ENCODE measurements at regions not wholly inside any gene's neighbourhood (a gene's known extent, or its start where the extent isn't known, plus 50 kb on each side); places are given as distances from the start of the nearest gene placed in this dataset.
"Not testable (repeated sequence)": the region's sequence is repeated elsewhere in the genome, so short reads cannot be mapped to it uniquely, and the experiment has no call there.

DNA sequence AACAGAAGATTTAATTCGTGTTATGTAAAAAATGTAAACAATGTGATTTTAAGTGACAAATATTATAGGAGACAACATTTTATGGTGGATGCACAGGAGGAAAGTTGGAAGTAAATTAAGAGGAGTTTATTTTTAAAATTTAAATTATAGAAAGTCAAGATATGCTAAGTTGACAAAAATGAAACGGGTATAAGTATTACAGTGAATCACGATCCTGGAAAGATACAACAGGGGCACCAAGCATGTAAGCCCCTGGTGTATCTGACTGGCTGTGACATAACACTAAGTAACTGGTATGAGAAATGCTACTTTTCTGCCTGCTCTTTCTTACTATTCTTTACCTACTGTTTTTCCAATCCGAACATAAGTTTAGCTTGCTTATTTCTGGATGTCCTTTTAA is 419.8 kb upstream of the CHD1 start:
- Histone ChIP-seq H3K79me2 (ENCODE audit: insufficient read depth, low read length) (no peaks in the 10 kb centered on the region), H3K4me2 (ENCODE audit: insufficient read depth, low read length) (no peak overlapping the region), H3K9me3 (ENCODE audit: low read depth, low read length) (peaks cover 3% of the 10 kb centered on the region), H3K36me3 (ENCODE audit: insufficient read depth, low read length) (no peaks in the 10 kb centered on the region), H2AFZ (ENCODE audit: low read length) (no peak overlapping the region), H3K27me3 (ENCODE audit: insufficient read depth, low read length) (no peaks in the 10 kb centered on the region), H3K4me1 (ENCODE audit: insufficient read depth, low read length) (no peaks in the 10 kb centered on the region), H3K4me3 (ENCODE audit: insufficient read depth, low read length) (no peak overlapping the region), H3K27ac (ENCODE audit: low read depth, low read length) (no peak overlapping the region), H4K20me1 (ENCODE audit: insufficient read depth, low read length) (no peaks in the 10 kb centered on the region)
- no peak for DNase-seq (ENCODE audit: insufficient read length, low spot score, missing footprints)
- TF ChIP-seq, protein P1, sequence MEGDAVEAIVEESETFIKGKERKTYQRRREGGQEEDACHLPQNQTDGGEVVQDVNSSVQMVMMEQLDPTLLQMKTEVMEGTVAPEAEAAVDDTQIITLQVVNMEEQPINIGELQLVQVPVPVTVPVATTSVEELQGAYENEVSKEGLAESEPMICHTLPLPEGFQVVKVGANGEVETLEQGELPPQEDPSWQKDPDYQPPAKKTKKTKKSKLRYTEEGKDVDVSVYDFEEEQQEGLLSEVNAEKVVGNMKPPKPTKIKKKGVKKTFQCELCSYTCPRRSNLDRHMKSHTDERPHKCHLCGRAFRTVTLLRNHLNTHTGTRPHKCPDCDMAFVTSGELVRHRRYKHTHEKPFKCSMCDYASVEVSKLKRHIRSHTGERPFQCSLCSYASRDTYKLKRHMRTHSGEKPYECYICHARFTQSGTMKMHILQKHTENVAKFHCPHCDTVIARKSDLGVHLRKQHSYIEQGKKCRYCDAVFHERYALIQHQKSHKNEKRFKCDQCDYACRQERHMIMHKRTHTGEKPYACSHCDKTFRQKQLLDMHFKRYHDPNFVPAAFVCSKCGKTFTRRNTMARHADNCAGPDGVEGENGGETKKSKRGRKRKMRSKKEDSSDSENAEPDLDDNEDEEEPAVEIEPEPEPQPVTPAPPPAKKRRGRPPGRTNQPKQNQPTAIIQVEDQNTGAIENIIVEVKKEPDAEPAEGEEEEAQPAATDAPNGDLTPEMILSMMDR (IDR thresholded peaks at IDR 0.05; ENCODE audit: extremely low read depth, low read depth, low read length) = no peak

DNA sequence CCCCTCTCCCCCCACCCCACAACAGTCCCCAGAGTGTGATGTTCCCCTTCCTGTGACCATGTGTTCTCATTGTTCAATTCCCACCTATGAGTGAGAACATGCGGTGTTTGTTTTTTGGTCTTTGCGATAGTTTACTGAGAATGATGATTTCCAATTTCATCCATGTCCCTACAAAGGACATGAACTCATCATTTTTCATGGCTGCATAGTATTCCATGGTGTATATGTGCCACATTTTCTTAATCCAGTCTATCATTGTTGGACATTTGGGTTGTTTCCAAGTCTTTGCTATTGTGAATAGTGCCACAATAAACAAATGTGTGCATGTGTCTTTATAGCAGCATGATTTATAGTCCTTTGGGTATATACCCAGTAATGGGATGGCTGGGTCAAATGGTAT is 411.0 kb upstream of the CHD1 start:
- H3K27ac ChIP-seq (ENCODE audit: low read depth, low read length); H3K36me3 ChIP-seq (ENCODE audit: insufficient read depth, low read length); H3K4me3 ChIP-seq (ENCODE audit: insufficient read depth, low read length); H3K27me3 ChIP-seq (ENCODE audit: insufficient read depth, low read length); H3K9me3 ChIP-seq (ENCODE audit: low read depth, low read length); H2AFZ ChIP-seq (ENCODE audit: low read length); H3K79me2 ChIP-seq (ENCODE audit: insufficient read depth, low read length); H3K4me2 ChIP-seq (ENCODE audit: insufficient read depth, low read length); H3K4me1 ChIP-seq (ENCODE audit: insufficient read depth, low read length); DNase-seq (ENCODE audit: insufficient read length, low spot score, missing footprints); H4K20me1 ChIP-seq (ENCODE audit: insufficient read depth, low read length): not testable (repeated sequence)

DNA sequence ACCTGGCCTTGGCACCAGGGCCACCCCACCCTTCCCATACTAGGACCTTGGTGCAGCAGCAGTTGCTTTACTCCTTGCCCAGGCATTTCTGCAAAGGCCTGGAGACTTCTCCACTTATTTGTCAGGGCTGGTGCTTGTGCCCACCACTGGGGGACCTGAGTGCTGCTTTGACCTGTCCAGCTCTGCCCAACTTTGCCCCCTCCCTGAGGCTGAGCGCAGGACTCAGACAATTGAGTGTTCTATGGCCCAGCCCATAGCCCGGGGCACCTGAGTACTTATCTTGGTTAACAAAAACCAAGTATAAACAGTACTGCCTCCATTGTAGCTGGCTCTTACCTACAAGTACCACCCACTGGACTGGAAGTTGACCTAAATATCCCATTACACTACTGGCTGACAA is 406.1 kb upstream of the CHD1 start:
- no peak overlapping the region for H3K4me3 ChIP-seq (ENCODE audit: insufficient read depth, low read length)
- no peaks in the 10 kb centered on the region for H4K20me1 ChIP-seq (ENCODE audit: insufficient read depth, low read length)
- no peaks in the 10 kb centered on the region for H3K9me3 ChIP-seq (ENCODE audit: low read depth, low read length)
- no peak overlapping the region for H2AFZ ChIP-seq (ENCODE audit: low read length)
- H3K4me1 ChIP-seq (ENCODE audit: insufficient read depth, low read length) = no peaks in the 10 kb centered on the region
- no peak overlapping the region for H3K4me2 ChIP-seq (ENCODE audit: insufficient read depth, low read length)
- no peaks in the 10 kb centered on the region for H3K27me3 ChIP-seq (ENCODE audit: insufficient read depth, low read length)
- TF ChIP-seq, protein P1 (IDR thresholded peaks at IDR 0.05; ENCODE audit: extremely low read depth, low read depth, low read length) = no peak
- H3K27ac ChIP-seq (ENCODE audit: low read depth, low read length) = no peak overlapping the region
- H3K36me3 ChIP-seq (ENCODE audit: insufficient read depth, low read length) = no peaks in the 10 kb centered on the region
- H3K79me2 ChIP-seq (ENCODE audit: insufficient read depth, low read length) = no peaks in the 10 kb centered on the region
- DNase-seq (ENCODE audit: insufficient read length, low spot score, missing footprints) = no peak

DNA sequence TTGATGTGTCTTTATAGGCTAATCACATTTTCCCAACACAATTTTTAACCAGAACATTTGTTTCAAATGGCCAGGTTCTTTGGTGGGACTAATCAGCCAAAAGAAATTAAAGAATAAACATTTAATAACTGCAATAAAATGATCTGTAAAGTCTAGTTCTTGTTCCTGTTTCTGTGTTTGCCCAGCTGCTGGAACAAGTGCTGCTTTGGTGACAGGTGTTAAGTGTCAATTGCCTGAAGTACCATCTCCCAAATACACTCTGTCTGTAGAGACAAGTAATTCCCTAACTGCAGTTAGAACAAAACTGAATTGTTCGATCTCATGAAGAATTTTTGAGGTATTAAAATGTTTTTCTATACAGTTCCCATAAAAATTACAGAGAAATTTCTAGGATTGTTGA is 402.3 kb upstream of the CHD1 start:
- TF ChIP-seq, protein P1 (IDR thresholded peaks at IDR 0.05; ENCODE audit: extremely low read depth, low read depth, low read length) = no peak
- no peaks in the 10 kb centered on the region for H4K20me1 ChIP-seq (ENCODE audit: insufficient read depth, low read length)
- no peak overlapping the region for H2AFZ ChIP-seq (ENCODE audit: low read length)
- H3K4me3 ChIP-seq (ENCODE audit: insufficient read depth, low read length) = no peak overlapping the region
- no peak overlapping the region for H3K4me2 ChIP-seq (ENCODE audit: insufficient read depth, low read length)
- H3K36me3 ChIP-seq (ENCODE audit: insufficient read depth, low read length) = no peaks in the 10 kb centered on the region
- no peaks in the 10 kb centered on the region for H3K79me2 ChIP-seq (ENCODE audit: insufficient read depth, low read length)
- no peak for DNase-seq (ENCODE audit: insufficient read length, low spot score, missing footprints)
- H3K27ac ChIP-seq (ENCODE audit: low read depth, low read length) = no peak overlapping the region
- no peaks in the 10 kb centered on the region for H3K4me1 ChIP-seq (ENCODE audit: insufficient read depth, low read length)
- H3K9me3 ChIP-seq (ENCODE audit: low read depth, low read length) = no peaks in the 10 kb centered on the region
- no peaks in the 10 kb centered on the region for H3K27me3 ChIP-seq (ENCODE audit: insufficient read depth, low read length)

DNA sequence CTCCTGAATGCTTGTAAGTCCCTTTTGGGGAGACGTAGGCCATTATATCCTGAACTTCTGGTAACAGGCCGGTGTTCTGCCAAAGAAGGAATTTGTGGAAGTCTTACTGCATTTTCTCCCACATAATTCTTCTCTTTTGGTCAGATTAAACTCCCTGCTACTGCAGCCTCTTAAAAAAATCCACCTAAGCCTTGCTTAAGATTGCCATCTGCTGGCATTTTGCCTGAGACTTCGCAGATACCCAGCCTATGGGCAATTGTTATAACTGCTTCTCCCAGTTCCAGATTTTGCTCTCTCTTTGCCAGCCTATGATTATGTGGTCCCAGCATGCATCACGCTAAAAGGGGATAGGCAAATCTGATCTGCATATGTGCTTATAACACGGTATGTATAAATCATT is 391.6 kb upstream of the CHD1 start:
- no peak for DNase-seq (ENCODE audit: insufficient read length, low spot score, missing footprints)
- no peaks in the 10 kb centered on the region for H4K20me1 ChIP-seq (ENCODE audit: insufficient read depth, low read length)
- H3K9me3 ChIP-seq (ENCODE audit: low read depth, low read length) = no peaks in the 10 kb centered on the region
- no peak overlapping the region for H2AFZ ChIP-seq (ENCODE audit: low read length)
- TF ChIP-seq, protein P1 (IDR thresholded peaks at IDR 0.05; ENCODE audit: extremely low read depth, low read depth, low read length) = no peak
- no peak overlapping the region for H3K4me2 ChIP-seq (ENCODE audit: insufficient read depth, low read length)
- H3K4me1 ChIP-seq (ENCODE audit: insufficient read depth, low read length) = no peaks in the 10 kb centered on the region
- H3K4me3 ChIP-seq (ENCODE audit: insufficient read depth, low read length) = no peak overlapping the region
- H3K27me3 ChIP-seq (ENCODE audit: insufficient read depth, low read length) = no peaks in the 10 kb centered on the region
- H3K36me3 ChIP-seq (ENCODE audit: insufficient read depth, low read length) = no peaks in the 10 kb centered on the region
- H3K79me2 ChIP-seq (ENCODE audit: insufficient read depth, low read length) = no peaks in the 10 kb centered on the region
- H3K27ac ChIP-seq (ENCODE audit: low read depth, low read length) = no peak overlapping the region
